ENCODE measurements at regions not wholly inside any gene's neighbourhood (a gene's known extent, or its start where the extent isn't known, plus 50 kb on each side); places are given as distances from the start of the nearest gene placed in this dataset.

DNA sequence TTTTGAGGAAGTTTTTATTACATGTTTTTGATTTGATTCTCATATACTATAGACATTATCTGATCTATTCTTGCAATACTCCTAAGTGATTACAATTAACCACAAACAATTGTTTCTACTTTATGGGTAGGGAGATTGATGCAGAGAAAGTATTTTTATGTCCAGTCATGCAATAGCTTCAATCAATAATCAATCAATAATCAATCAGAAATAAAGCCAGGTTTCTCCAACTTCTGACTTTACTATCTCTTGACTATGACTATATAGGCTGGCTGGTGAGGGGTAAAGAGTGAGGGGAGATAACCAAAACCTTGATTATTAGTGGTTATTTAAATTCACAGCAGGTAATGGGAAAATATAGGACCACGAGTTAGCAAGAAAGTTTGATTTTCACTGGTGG lies 85.9 kb downstream of the HPGD start:
- no peaks in the 10 kb centered on the region for H3K79me2 ChIP-seq (ENCODE audit: control insufficient read depth in 1 of 2, insufficient read depth in 2 of 2, low read length in 2 of 2)
- no peak overlapping the region for H2BK120ac ChIP-seq (replicated peaks; ENCODE audit: low read depth, low read length)
- no peaks in the 10 kb centered on the region for H3K27me3 ChIP-seq (replicated peaks in 1 of 4; ENCODE audit: control insufficient read depth in 3 of 4, extremely low read depth in 1 of 4, insufficient read depth in 3 of 4, low read length in 3 of 4)
- H3K4me2 ChIP-seq (ENCODE audit: insufficient read depth in 1 of 2, low read depth in 2 of 2, low read length in 2 of 2) = no peak overlapping the region
- H3K27ac ChIP-seq (ENCODE audit: low read depth, low read length) = no peak overlapping the region
- DNase-seq (ENCODE audit: low read depth in 1 of 2, low spot score in 2 of 2) (no peak), FAIRE-seq (no peak)
- H3K56ac ChIP-seq (replicated peaks; ENCODE audit: insufficient read length, low read depth, low read length) = no peak overlapping the region
- H2BK15ac ChIP-seq (ENCODE audit: low read length) = no peak overlapping the region
- H4K5ac ChIP-seq (ENCODE audit: insufficient read length, low read depth, low read length) = no peak overlapping the region
- H3K9me3 ChIP-seq (ENCODE audit: insufficient read depth in 2 of 2, low read depth in 1 of 2, low read length in 1 of 2) = no peaks in the 10 kb centered on the region
- H3K4ac ChIP-seq (replicated peaks; ENCODE audit: insufficient read length, low read depth, low read length) = no peak overlapping the region
- no peaks in the 10 kb centered on the region for H4K20me1 ChIP-seq (replicated peaks in 1 of 2; ENCODE audit: control insufficient read depth in 1 of 2, insufficient read depth in 2 of 2, low read length in 2 of 2)
- H3K4me3 ChIP-seq (ENCODE audit: extremely low read depth in 1 of 4, insufficient read depth in 2 of 4, low read depth in 3 of 4, low read length in 4 of 4) = no peak overlapping the region
- no peak overlapping the region for H3K23ac ChIP-seq (ENCODE audit: insufficient read length)
- no peak overlapping the region for H3K18ac ChIP-seq (ENCODE audit: extremely low read depth, low read length)
- no peaks in the 10 kb centered on the region for H3K36me3 ChIP-seq (ENCODE audit: control insufficient read depth in 2 of 4, insufficient read depth in 4 of 4, low read length in 3 of 4)
- H4K91ac ChIP-seq (replicated peaks; ENCODE audit: insufficient read length, low read length) = no peak overlapping the region
- H3K14ac ChIP-seq (ENCODE audit: insufficient read length) = no peak overlapping the region
- no peak overlapping the region for H2AK5ac ChIP-seq (ENCODE audit: low read depth, low read length)
- H3K4me1 ChIP-seq (replicated peaks in 1 of 4; ENCODE audit: control insufficient read depth in 3 of 4, insufficient read depth in 4 of 4, low read length in 3 of 4) = peaks cover 0 to 2% (median 0%) of the 10 kb centered on the region in 4 experiments; a peak in 1 of 7 replicates
- no peak overlapping the region for H3K9ac ChIP-seq (replicated peaks in 1 of 4; ENCODE audit: extremely low read depth in 1 of 4, low read depth in 3 of 4, low read length in 3 of 4)
- no peak overlapping the region for H2BK20ac ChIP-seq (ENCODE audit: low read length)
- WGBS, 2 experiments (ENCODE audit: extremely low coverage in 1 of 2, insufficient coverage in 1 of 2, insufficient read length in 1 of 2, insufficient replicate concordance in 2 of 2, low coverage in 1 of 2, low lambda C conversion rate in 2 of 2, missing lambda C conversion rate in 1 of 2) = 93% methylated on average over 1 of the region's 1 CpG; no CpG with 5 or more reads in 1 of the 2 experiments
- no peak overlapping the region for H2BK5ac ChIP-seq (ENCODE audit: low read depth, low read length)
- no peaks in the 10 kb centered on the region for H3K23me2 ChIP-seq (ENCODE audit: low read depth, low read length)
- H3K79me1 ChIP-seq (ENCODE audit: low read depth, low read length) = no peaks in the 10 kb centered on the region
- no peak overlapping the region for H2BK12ac ChIP-seq (ENCODE audit: low read depth, low read length)
- no peak overlapping the region for H2AFZ ChIP-seq (ENCODE audit: low read length)
- H4K8ac ChIP-seq (ENCODE audit: extremely low read depth, insufficient read depth, low read length) = no peak overlapping the region
- POLR2A ChIA-PET (ENCODE audit: partially characterized antibody) = no interaction called here
- TF ChIP-seq SIRT6 (IDR thresholded peaks at IDR 0.05; ENCODE audit: low read length) (no peak), SP2 (IDR thresholded peaks at IDR 0.05; ENCODE audit: low read length) (no peak), YY1 (IDR thresholded peaks at IDR 0.05; ENCODE audit: low read depth, low read length) (no peak), BRCA1 (IDR thresholded peaks at IDR 0.05; ENCODE audit: low read depth, low read length) (no peak), CBX5 (IDR thresholded peaks at IDR 0.05; ENCODE audit: low read depth, low read length) (no peak), KDM1A (IDR thresholded peaks at IDR 0.05; ENCODE audit: borderline replicate concordance, low read length) (no peak), RXRA (IDR thresholded peaks at IDR 0.05; ENCODE audit: insufficient read depth, low read depth, low read length) (no peak), SP4 (IDR thresholded peaks at IDR 0.05; ENCODE audit: low read length) (no peak), SUZ12 (IDR thresholded peaks at IDR 0.05; ENCODE audit: low read length) (no peak), NRF1 (IDR thresholded peaks at IDR 0.05; ENCODE audit: low read depth, low read length) (no peak), BACH1 (IDR thresholded peaks at IDR 0.05; ENCODE audit: low read length) (no peak), SIN3A (conservative IDR thresholded peaks at IDR 0.05 in 1 of 2, IDR thresholded peaks at IDR 0.05 in 1 of 2; ENCODE audit: low read depth in 1 of 2, low read length in 2 of 2) (no peak), RNF2 (IDR thresholded peaks at IDR 0.05; ENCODE audit: borderline replicate concordance, low read depth, low read length, missing control alignments, poor library complexity, severe bottlenecking) (no peak)
- CTCF ChIA-PET (ENCODE audit: partially characterized antibody) = no interaction called here
